DOHH2 (cell line): ENCODE measurements at regions not wholly inside any gene's neighbourhood (a gene's known extent, or its start where the extent isn't known, plus 50 kb on each side); places are given as distances from the start of the nearest gene placed in this dataset.

Source experiments
- H3F3A ChIP-seq: fragments of 200-600 bp; sonication (generic), shearing (Covaris generic); 2 replicates; pipeline ENCODE4 v1.6.0; 2016; ENCODE audit warnings: antibody characterized with exemption, mild to moderate bottlenecking; ENCODE audit not compliant: control insufficient read depth, insufficient read depth
- H3K27ac ChIP-seq: fragments of 200-600 bp; sonication (generic); 2 replicates; pipeline ENCODE4 v1.5.1; 2014; ENCODE audit warnings: low read depth, mild to moderate bottlenecking, low read length, moderate library complexity
- H3K27me3 ChIP-seq: fragments of 200-600 bp; sonication (generic); 2 replicates; pipeline ENCODE4 v1.6.1; 2014; ENCODE audit warnings: mild to moderate bottlenecking, low read length, mixed read lengths; ENCODE audit not compliant: control insufficient read depth
- H3K36me3 ChIP-seq: fragments of 200-600 bp; sonication (generic); 2 replicates; pipeline ENCODE4 v1.6.1; 2014; ENCODE audit warnings: mild to moderate bottlenecking, low read length, moderate library complexity, mixed read lengths; ENCODE audit not compliant: control insufficient read depth
- H3K4me1 ChIP-seq: fragments of 200-600 bp; sonication (generic); 2 replicates; pipeline ENCODE4 v1.6.1; 2014; ENCODE audit warnings: mild to moderate bottlenecking, low read length, mixed read lengths; ENCODE audit not compliant: control insufficient read depth
- H3K4me2 ChIP-seq: fragments of 200-600 bp; sonication (generic); 2 replicates; pipeline ENCODE4 v1.6.0; 2014; ENCODE audit warnings: mild to moderate bottlenecking, low read length, moderate library complexity
- H3K4me3 ChIP-seq: fragments of 200-600 bp; sonication (generic); 2 replicates; pipeline ENCODE4 v1.5.1; 2014; ENCODE audit warnings: mild to moderate bottlenecking, low read length, mixed read lengths
- H3K79me2 ChIP-seq: fragments of 200-600 bp; sonication (generic); 2 replicates; pipeline ENCODE4 v1.6.1; 2014; ENCODE audit warnings: mild to moderate bottlenecking, low read length, mixed read lengths; ENCODE audit not compliant: control insufficient read depth
- H3K9me2 ChIP-seq: fragments of 200-600 bp; sonication (generic); replicated peaks from 2 replicates; pipeline ENCODE4 v1.6.1; 2014; ENCODE audit warnings: mild to moderate bottlenecking, low read length, mixed read lengths; ENCODE audit not compliant: control insufficient read depth
- H3K9me3 ChIP-seq: fragments of 200-600 bp; sonication (generic); 2 replicates; pipeline ENCODE4 v1.6.1; 2014; ENCODE audit warnings: antibody characterized with exemption, low read length, mixed read lengths; ENCODE audit not compliant: control insufficient read depth, insufficient read depth
- H4K20me1 ChIP-seq: fragments of 200-600 bp; sonication (generic); 2 replicates; pipeline ENCODE4 v1.6.0; 2014; ENCODE audit warnings: low read depth, mild to moderate bottlenecking, antibody characterized with exemption, low read length, moderate library complexity; ENCODE audit not compliant: control insufficient read depth, insufficient read depth
- CTCF ChIP-seq: fragments of 200-600 bp; sonication (generic); IDR thresholded peaks from one replicate; pipeline ENCODE4 v1.5.1; 2014; ENCODE audit warnings: antibody characterized with exemption, mild to moderate bottlenecking, low read depth, low read length; ENCODE audit not compliant: poor library complexity, severe bottlenecking
- EZH2phosphoT487 ChIP-seq: fragments of 200-600 bp; sonication (generic); IDR thresholded peaks from 2 replicates; pipeline ENCODE4 v1.6.1; 2017; ENCODE audit warnings: borderline replicate concordance, mild to moderate bottlenecking, antibody characterized with exemption, low read length, moderate library complexity, mixed read lengths

DNA sequence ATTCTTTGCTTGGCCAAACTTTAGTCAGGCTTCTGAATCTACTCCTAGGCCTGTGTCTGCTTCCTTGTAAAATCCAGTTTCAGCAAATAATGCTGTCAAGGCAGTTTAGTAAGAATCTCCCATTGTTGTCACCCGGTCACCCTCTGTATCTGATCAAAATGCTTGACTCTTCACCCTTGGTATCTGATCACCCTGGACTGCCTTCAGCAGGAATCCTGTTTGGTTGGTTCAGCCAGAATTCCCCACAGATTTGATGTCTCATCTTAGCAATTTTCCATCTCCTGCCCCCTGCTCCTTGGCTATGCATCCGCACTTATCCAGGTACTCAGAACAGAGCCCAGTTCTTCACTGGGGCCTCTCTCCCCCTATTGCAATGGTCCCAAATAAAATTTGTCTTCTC is 172.4 kb upstream of the UBL3 start:
- no peaks in the 10 kb centered on the region for H3K9me2 ChIP-seq

DNA sequence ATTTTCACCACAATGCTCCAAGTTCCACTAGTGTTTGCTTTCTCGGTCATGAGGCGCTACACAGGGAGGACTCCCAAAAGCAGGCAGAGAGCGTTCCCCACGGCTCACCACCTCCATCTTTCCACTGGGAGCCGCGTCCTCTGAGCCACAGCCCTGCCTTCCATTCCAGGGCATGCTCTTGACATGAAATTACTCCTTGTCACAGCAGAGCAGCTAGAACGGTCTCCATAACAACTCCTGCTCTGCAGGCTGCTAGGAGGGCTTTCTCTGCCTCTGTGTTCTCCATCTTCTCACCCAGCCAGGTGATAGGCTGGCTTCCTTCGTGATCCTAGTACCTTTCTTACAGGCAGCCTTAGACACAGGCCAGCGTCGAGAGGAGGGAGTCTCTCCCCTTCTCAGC is 171.8 kb upstream of the UBL3 start:
- no peak for TF ChIP-seq EZH2phosphoT487
- TF ChIP-seq CTCF: no peak
- no peaks in the 10 kb centered on the region for H3K9me2 ChIP-seq
- no peaks in the 10 kb centered on the region for H3F3A ChIP-seq
- H3K79me2 ChIP-seq: no peaks in the 10 kb centered on the region
- H3K4me1 ChIP-seq: no peaks in the 10 kb centered on the region
- no peak overlapping the region for H3K4me3 ChIP-seq
- H3K27me3 ChIP-seq: no peaks in the 10 kb centered on the region
- H3K36me3 ChIP-seq: no peaks in the 10 kb centered on the region
- no peak overlapping the region for H3K27ac ChIP-seq
- no peaks in the 10 kb centered on the region for H4K20me1 ChIP-seq
- no peak overlapping the region for H3K4me2 ChIP-seq
- H3K9me3 ChIP-seq: no peaks in the 10 kb centered on the region

More for the DNA sequence above, 172.4 kb upstream of the UBL3 start:
- Histone ChIP-seq H3K27me3 (no peaks in the 10 kb centered on the region), H3K79me2 (no peaks in the 10 kb centered on the region), H3K9me3 (no peaks in the 10 kb centered on the region), H3K4me2 (no peak overlapping the region), H3K27ac (no peak overlapping the region), H3K4me3 (no peak overlapping the region), H3K36me3 (no peaks in the 10 kb centered on the region), H3K4me1 (no peaks in the 10 kb centered on the region), H4K20me1 (no peaks in the 10 kb centered on the region), H3F3A (no peaks in the 10 kb centered on the region)
- TF ChIP-seq EZH2phosphoT487 (no peak), CTCF (no peak)

- H3K4me3 ChIP-seq: no peak overlapping the region
- H3K9me3 ChIP-seq: no peaks in the 10 kb centered on the region
- H3K27ac ChIP-seq: no peak overlapping the region
- no peaks in the 10 kb centered on the region for H3K27me3 ChIP-seq
- no peak overlapping the region for H3K4me2 ChIP-seq
- H3F3A ChIP-seq: no peaks in the 10 kb centered on the region
- H3K4me1 ChIP-seq: no peaks in the 10 kb centered on the region
- H3K9me2 ChIP-seq: no peaks in the 10 kb centered on the region
- no peaks in the 10 kb centered on the region for H4K20me1 ChIP-seq
- H3K79me2 ChIP-seq: no peaks in the 10 kb centered on the region
- TF ChIP-seq EZH2phosphoT487 (no peak), CTCF (no peak)
- no peaks in the 10 kb centered on the region for H3K36me3 ChIP-seq
Observed at GRCh38 chr13:30021611-30022010, 171.2 kb upstream of the UBL3 start.
